T-helper 1 cell treated with Interleukin-12 subunit alpha and Interleukin-12 subunit beta and Interleukin-4 antibody, amounts not matched to agents 30 ng/mL and 1 ng/mL, for 36 hours (primary cell): ENCODE measurements at regions not wholly inside any gene's neighbourhood (a gene's known extent, or its start where the extent isn't known, plus 50 kb on each side); places are given as distances from the start of the nearest gene placed in this dataset.
"Not testable (repeated sequence)": the region's sequence is repeated elsewhere in the genome, so short reads cannot be mapped to it uniquely, and the experiment has no call there.

Experiments
- intact Hi-C: fragments of 100-400 bp; cut with micrococcal nuclease; formaldehyde crosslinking; loops from one replicate; pipeline ENCODE4 v1.15.1; 2024

DNA sequence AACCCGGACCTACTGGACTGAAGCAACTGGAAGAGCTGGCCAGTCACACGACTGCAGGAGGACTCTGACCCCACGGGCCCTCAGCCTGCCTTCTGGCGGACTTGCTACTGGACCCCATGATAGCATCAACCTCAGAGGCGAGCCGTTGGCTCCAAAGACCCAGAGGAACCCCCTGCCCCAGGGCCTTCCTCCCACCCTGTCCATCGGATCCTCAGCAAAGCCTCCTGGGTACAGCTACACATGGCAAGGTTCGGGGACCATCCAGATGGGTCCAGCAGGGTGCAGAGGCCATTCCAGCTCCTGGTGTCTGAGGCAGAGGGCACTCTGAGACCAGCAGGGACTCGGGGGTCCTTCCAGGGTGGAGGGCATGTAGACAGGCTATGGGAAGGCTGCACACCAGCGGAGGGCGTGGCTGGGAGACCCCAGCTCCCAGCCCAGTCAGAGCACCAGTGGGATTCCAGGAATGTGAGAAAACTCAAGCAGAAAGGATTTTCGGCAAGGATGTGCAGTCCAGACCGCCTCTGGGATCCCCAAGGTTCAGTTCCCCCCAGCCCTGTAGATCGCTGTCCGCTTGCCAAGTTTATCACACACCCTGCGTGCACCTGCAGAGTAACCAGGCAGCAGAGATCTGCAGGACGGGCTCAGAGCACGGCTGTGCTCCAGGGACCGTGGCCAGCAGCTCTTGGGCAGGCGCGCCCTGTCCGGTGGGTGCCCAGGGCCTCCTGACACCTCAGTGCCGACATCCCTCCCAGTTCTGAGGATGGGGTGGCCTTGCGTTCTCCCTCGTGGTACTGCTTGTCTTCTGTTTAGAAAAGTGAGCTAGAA lies 89.8 kb upstream of the PPP2R2D start:
- intact Hi-C loops, result no loop called here

- intact Hi-C loops, result no loop called here
These were observed 89.0 kb upstream of the PPP2R2D start for GRCh38 chr10:131811630-131812403.

DNA sequence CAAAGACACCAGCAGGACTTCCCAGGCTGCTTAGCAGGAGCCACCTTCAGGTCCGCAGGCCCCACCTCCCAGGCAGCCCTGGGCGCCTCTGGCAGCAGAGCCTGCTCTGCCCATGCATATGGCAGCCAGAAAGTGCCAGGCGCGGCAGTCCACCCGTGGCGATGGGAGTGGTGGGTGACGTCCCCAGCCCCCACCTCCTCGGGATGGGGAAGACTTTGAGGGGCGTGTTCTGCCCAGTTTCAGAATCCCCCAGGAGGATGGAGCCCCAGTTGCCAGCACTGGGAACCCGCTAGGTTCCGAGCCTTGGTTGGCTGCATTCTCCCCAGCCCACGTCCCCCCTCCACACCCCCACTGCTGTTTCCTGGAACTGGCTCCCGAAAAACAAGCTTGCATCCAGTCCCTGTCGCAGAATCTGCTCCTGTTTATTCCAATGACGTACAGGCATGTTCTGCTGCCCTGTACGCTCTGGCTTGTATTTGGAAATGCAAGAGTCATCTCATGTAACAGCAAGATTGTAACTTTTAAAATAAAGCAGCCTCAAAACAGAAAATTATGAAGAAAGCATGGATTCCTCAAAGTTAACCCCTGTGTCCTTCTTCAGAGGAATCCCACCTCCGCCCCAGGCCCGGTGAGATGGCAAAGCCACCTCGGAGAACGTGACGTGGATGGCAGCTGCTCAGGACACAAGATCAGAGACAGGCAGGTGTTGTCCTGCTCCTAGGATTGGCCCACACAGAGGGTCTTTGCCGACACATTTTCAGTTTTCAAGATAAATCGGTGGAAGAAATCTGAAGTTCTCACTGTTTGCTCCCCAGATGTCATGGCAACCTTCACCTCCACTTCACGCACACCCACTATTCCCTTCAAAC lies 87.8 kb upstream of the PPP2R2D start:
- intact Hi-C loops, result no loop called here

GRCh38 chr10:131814567-131815265 lies 86.1 kb upstream of the PPP2R2D start:
- intact Hi-C loops, result no loop called here

DNA sequence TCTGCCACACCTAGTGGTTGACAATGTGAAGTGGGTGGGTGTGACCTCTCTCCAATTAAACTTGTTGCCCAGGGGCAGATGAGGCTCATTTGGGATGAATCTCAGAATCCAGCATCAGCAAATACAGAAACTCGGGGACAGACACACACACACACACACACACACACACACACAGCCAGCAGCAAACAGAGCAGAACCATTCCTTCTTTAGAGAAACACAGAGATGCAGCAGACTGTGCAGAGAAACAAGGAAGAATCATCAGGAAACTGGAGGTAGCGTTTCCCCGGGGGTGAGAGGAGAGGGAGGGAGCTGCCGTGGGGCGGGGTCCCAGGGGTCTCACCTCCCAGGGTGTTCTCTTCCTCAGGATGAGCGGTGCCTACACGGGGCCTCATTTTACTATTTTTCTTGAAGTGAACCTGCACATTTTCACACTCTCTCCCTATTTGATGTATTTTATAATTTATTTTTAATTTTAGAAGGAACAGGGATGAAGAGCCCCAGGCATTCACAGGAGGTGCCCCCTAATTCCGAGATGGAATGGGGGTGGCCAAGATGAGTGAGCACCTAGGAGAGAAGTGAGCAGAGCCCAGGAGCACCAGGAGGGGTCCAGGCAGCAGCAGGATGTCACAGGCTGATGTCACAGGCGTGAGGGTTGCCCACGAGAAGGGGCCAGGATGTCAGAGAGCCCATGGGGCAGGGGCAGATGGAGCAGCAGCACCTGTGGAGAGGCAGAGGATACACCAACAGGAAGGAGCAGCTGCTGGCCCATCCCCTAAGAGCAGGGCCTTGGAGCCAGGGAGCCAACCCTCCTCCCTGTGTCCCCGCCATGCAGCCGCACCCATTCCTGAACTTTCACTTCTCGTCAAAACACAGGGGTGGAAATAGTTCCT lies 85.3 kb upstream of the PPP2R2D start:
- intact Hi-C loops, result no loop called here

- intact Hi-C loops, result no loop called here
These were observed 84.5 kb upstream of the PPP2R2D start for GRCh38 chr10:131816157-131816775.

DNA sequence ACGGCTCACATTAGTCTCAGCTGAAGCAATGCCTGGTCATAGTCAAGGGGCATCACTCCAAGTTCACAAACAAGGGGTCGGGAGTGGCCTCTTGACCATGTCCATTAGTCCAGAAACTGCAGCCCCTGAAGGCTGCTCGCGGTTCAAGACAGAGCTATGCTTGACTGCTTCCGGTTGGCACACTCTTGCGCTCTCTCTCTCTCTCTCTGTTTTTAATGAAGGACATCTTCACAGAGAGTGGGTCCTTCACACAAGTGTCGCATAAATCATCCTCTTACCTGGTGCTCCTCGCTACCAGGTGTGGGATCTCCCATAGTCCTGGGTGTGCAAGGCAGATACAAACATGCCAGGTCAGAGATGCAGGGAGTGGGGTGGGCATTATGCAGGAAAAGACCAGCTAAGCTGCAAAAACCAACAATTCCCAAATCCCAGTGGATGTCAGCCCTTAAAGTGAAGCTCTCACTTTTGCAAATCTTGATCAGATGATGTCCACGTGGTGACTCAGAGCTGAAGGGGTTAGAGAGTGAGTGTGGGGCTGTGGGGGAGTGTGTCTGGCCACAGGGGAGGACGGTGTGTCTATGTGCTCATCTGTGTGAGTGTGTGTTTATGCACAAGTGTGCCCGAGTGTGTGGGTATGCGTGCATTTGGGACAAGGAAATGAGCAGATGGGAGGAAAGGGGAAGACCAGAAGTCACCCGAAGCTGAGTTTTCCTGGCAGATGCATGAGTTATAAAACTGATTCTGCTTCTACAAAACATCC lies 83.7 kb upstream of the PPP2R2D start:
- intact Hi-C loops, result no loop called here

- intact Hi-C loops, result no loop called here
These were observed 82.8 kb upstream of the PPP2R2D start for GRCh38 chr10:131817866-131818509.

GRCh38 chr10:131818510-131819234 lies 82.1 kb upstream of the PPP2R2D start:
- intact Hi-C loops, result no loop called here

DNA sequence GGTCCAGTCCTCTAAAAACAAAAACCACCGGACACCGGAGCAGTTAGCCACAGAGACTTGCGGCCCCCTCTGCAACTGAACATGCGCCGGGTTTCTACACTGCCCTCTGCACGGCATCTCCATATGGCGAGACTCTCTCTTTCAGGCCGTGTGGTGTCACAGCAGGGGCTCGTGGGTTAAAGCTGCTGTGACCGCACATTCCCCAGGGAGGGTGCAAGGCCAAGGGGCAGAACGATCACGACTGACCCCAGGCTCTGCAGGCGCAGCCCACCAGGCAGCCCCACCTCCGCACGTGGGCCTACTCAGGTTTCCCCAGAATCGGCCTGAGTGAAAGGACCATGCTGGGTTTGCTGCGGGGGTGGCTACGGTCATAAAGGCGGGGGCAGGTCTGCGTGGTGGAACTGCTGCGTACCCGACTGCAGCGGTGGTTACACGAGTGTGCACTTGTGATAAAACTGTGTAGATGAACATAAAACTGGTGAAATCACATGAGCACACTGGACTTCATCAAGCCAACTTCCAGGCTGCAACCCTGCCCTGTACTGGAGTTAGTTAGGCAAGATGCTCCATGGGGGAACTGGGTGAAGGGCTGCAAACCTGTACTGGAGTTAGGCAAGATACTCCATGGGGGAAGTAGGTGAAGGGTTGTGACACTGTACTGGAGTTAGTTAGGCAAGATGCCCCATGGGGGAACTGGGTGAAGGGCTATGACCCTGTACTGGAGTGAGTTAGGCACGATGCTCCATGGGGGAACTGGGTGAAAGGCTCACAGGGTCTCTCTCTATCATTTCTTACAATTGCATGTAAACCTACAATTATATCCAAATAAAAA lies 81.4 kb upstream of the PPP2R2D start:
- intact Hi-C loops, result no loop called here

GRCh38 chr10:131820626-131821025 lies 80.2 kb upstream of the PPP2R2D start:
- intact Hi-C loops, result no loop called here

DNA sequence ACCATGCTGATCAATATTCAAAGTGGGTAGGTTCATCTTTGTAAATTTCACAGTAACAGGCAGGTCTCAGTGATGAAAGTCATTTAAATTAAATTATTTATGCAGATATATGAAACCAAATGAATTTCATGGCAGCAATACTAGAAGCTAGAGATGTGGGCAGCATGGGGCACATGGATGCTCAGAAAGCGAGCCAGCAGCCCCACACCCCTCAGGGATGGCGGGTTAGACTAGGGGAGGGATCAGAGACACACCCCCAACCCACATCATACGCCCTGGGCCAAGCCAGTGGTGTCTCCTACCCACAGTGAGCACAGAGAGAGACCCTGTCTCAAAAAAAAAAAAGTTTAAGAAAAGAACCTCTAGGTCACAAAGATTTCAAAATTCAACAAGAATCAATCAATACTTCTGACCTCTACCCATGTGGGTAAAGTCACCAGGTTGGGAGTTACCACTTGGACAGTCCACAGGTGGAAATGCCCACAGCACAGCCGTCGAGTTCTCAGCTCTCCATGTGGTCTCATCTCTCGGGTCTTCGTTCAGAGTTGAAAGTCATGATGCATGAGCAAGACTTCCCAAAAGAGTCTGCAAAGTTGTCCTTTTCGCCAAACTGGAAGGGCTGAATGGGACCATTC lies 79.3 kb upstream of the PPP2R2D start:
- intact Hi-C loops, result no loop called here

DNA sequence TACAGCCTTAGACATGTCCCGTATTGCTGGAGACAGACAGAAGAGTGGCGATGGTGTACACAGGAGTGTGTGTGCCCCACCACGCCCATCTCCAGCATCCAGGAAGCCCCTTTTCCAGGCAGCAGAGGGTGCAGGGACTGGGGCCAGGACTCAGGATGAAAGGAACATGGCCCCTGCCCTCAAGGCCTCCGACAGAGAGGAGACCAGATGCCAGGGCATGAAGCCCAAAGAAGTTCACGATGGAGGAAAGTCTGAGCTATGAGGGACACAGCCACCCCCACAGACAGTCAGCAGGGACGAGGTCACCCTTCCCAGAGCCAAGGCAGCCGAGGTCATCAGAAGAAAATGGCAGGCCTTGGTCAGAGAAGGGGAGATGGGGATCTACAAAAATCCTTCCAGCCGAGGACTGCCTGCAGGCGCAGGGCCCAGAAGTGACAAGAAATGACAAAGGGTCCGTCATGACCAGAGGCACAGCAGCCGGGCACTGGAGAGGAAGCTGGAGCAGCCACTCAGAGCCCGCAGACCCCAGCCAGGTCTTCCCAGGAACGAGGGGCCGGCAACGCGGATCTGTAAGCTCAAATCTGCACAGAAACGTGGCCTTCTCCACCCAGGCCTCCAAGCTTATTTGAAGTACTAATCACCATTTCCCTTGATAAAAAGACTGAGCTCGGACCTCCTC lies 78.7 kb upstream of the PPP2R2D start:
- intact Hi-C loops, result no loop called here

- intact Hi-C loops, result no loop called here
These were observed 78.0 kb upstream of the PPP2R2D start for GRCh38 chr10:131822692-131823245.

GRCh38 chr10:131823601-131824099 lies 77.2 kb upstream of the PPP2R2D start:
- intact Hi-C loops, result not testable (repeated sequence)
